HG03196 (cell line): ENCODE measurements at regions not wholly inside any gene's neighbourhood (a gene's known extent, or its start where the extent isn't known, plus 50 kb on each side); places are given as distances from the start of the nearest gene placed in this dataset.
"Not testable (repeated sequence)": the region's sequence is repeated elsewhere in the genome, so short reads cannot be mapped to it uniquely, and the experiment has no call there.

Source experiments
- ATAC-seq: cut with Tn5 transposase; IDR thresholded peaks from one replicate; pipeline ENCODE4 v1.9.1; 2021; ENCODE audit not compliant: unreplicated experiment

DNA sequence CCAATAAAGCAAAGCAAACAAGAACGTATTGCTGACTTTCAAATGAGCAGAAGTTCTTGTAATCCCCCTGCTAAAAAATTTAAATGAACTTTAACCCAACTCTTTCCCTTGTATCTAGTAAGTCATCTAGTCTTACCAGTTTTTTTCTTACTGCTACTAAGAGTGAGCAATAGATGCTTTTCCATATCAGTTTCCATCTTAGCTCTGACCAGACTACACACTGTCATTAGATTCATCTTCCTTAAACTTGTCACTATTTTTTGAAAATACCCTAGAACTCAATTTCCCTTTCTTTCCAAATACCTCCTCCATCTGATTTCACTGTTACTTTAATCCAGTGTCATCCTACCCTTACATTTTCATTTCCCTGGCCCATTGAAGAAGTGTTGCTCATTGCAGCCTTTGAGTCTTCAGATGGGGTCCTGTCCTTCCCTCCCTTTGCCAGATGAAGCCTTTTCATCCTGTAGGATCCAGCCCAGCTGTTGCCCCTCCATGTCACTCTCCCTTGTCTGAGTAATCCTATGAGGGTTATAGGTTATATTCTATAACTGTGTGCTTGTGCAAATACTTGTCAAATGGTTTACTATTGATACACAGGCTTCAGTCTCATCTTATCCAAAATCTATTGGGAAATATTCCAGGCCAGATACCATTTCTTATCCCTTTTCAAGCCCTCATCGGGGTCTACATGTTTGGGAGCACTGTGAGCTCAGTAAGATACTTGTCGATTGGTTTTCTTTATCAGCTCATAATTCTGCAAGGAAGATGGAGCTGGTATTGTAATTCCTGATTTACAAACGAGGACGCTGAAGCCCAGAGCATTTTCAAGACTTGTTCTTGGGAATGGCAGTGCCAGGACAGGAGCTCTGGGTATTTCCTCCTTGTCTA lies 51.5 kb upstream of the ITGB1 start:
- ATAC-seq: no peak

DNA sequence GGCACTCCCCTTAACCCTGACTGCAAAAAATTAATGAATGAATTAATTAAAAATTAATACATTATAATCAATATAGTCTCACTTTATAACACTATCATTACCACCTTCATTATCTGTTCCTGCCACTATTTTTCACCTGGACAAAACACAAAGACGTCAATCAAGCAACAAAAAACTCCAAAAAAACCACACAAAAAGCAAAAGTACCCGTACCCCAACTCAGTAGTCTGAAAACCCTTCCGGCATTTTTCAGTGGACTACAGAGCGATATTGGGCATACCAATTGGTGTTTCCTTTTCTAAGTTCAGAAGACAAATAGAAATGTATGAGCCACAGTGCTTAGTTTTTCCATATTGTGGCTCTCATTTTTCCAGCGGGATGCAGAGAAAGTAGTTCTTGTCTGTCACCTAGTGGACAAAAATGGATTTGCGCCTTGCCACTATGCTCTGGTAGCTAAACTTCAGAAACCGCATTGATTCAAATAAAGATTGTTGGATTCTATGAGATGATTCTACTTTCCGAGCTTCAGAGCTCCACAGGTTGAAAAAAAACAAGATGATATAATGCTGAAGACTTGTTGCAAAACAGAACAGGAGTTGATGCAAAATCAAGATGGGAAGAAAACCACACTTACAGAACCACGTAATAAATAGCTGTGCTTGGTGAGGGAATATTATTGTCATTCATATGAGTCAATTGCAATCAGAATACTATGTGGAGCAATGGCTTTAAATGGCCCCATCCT lies 50.6 kb upstream of the ITGB1 start:
- no peak for ATAC-seq

- ATAC-seq: not testable (repeated sequence)
Observed at GRCh38 chr10:33007731-33008381, 49.8 kb upstream of the ITGB1 start.
